Liver (tissue), 8 donors: ENCODE measurements at regions not wholly inside any gene's neighbourhood (a gene's known extent, or its start where the extent isn't known, plus 50 kb on each side); places are given as distances from the start of the nearest gene placed in this dataset.

Experiments used
- DNase-seq: peaks from one replicate; pipeline ENCODE4 v3.0.0-alpha.2; 2017; ENCODE audit warnings: low spot score
- H3K27ac ChIP-seq, 2 donors: one replicate each; pipeline ENCODE4 v1.7.0; 2013; ENCODE audit warnings: inconsistent platforms in 2 of 2, low read length in 2 of 2, control low read depth in 1 of 2, low read depth in 1 of 2, mild to moderate bottlenecking in 1 of 2
- H3K27me3 ChIP-seq, 4 donors: one replicate each; pipeline versions ENCODE4 v1.6.1 to v1.7.0; 2013; ENCODE audit warnings: low read length in 3 of 4, inconsistent platforms in 1 of 4, mild to moderate bottlenecking in 1 of 4, moderate library complexity in 1 of 4; ENCODE audit not compliant: control insufficient read depth in 4 of 4, insufficient read depth in 4 of 4
- H3K36me3 ChIP-seq, 4 donors: one replicate each; pipeline versions ENCODE4 v1.6.1 to v1.7.0; 2013; ENCODE audit warnings: low read length in 3 of 4, mild to moderate bottlenecking in 3 of 4, low read depth in 1 of 4, moderate library complexity in 1 of 4; ENCODE audit not compliant: control insufficient read depth in 4 of 4, insufficient read depth in 3 of 4
- H3K4me1 ChIP-seq, 4 donors: one replicate each; pipeline versions ENCODE4 v1.6.1 to v1.7.0; 2013; ENCODE audit warnings: low read length in 3 of 4, mild to moderate bottlenecking in 3 of 4, moderate library complexity in 1 of 4; ENCODE audit not compliant: control insufficient read depth in 4 of 4, insufficient read depth in 4 of 4
- H3K4me3 ChIP-seq, 3 donors: one replicate each; pipeline versions ENCODE4 v1.6.1 to v1.7.0; 2013; ENCODE audit warnings: low read length in 3 of 3, control low read depth in 1 of 3, low read depth in 1 of 3, mild to moderate bottlenecking in 1 of 3
- H3K9ac ChIP-seq, 2 donors: one replicate each; pipeline ENCODE4 v1.7.0; 2013; ENCODE audit warnings: low read length in 2 of 2, mild to moderate bottlenecking in 2 of 2, moderate library complexity in 2 of 2, control low read depth in 1 of 2, low read depth in 1 of 2
- H3K9me3 ChIP-seq, 4 donors: one replicate each; pipeline versions ENCODE4 v1.6.1 to v1.7.0; 2013; ENCODE audit warnings: low read length in 3 of 4; ENCODE audit not compliant: control insufficient read depth in 4 of 4
- ATF3 ChIP-seq: IDR thresholded peaks from 2 replicates; pipeline ENCODE4 v1.6.1; 2016; ENCODE audit warnings: antibody characterized with exemption
- CTCF ChIP-seq: fragments of 150-350 bp; IDR thresholded peaks from 2 replicates; pipeline ENCODE4 v1.5.1; 2017; ENCODE audit warnings: improper control_type of control experiment, low read depth, low read length; ENCODE audit not compliant: missing input control
- EGR1 ChIP-seq, 2 donors: IDR thresholded peaks; 2 replicates each; pipeline ENCODE4 v1.6.1; 2016 to 2018; ENCODE audit warnings: antibody characterized with exemption in 2 of 2, low read depth in 2 of 2
- FOXA2 ChIP-seq: IDR thresholded peaks from 2 replicates; pipeline ENCODE4 v1.6.1; 2016; ENCODE audit warnings: antibody characterized with exemption
- GABPA ChIP-seq, 2 donors: IDR thresholded peaks in 1 of 2; conservative IDR thresholded peaks in 1 of 2; 2 replicates each; pipeline ENCODE4 v1.6.1; 2016; ENCODE audit warnings: antibody characterized with exemption in 2 of 2, mild to moderate bottlenecking in 1 of 2, moderate library complexity in 1 of 2
- HNF4A ChIP-seq, 2 donors: conservative IDR thresholded peaks; 2 replicates each; pipeline ENCODE4 v1.6.1; 2016; ENCODE audit warnings: antibody characterized with exemption in 2 of 2, mild to moderate bottlenecking in 2 of 2
- HNF4G ChIP-seq: IDR thresholded peaks from 2 replicates; pipeline ENCODE4 v1.6.1; 2016; ENCODE audit warnings: antibody characterized with exemption
- JUND ChIP-seq, 2 donors: IDR thresholded peaks; 2 replicates each; pipeline ENCODE4 v1.6.1; 2016; ENCODE audit warnings: antibody characterized with exemption in 2 of 2
- MAX ChIP-seq: IDR thresholded peaks from 2 replicates; pipeline ENCODE4 v1.6.1; 2016; ENCODE audit warnings: antibody characterized with exemption
- NR2F2 ChIP-seq: IDR thresholded peaks from 2 replicates; pipeline ENCODE4 v1.6.1; 2016; ENCODE audit warnings: antibody characterized with exemption
- RAD21 ChIP-seq, 2 donors: IDR thresholded peaks; 2 replicates each; pipeline ENCODE4 v1.6.1; 2016; ENCODE audit warnings: antibody characterized with exemption in 2 of 2, mild to moderate bottlenecking in 2 of 2
- REST ChIP-seq: IDR thresholded peaks from 2 replicates; pipeline ENCODE4 v1.6.1; 2016; ENCODE audit warnings: antibody characterized with exemption, mild to moderate bottlenecking
- RXRA ChIP-seq, 2 donors: IDR thresholded peaks; 2 replicates each; pipeline ENCODE4 v1.6.1; 2017 to 2018; ENCODE audit warnings: antibody characterized with exemption in 2 of 2, mild to moderate bottlenecking in 1 of 2
- SP1 ChIP-seq: IDR thresholded peaks from 2 replicates; pipeline ENCODE4 v1.6.1; 2018; ENCODE audit warnings: antibody characterized with exemption, mild to moderate bottlenecking
- TAF1 ChIP-seq: conservative IDR thresholded peaks from 2 replicates; pipeline ENCODE4 v1.6.1; 2016; ENCODE audit warnings: antibody characterized with exemption, mild to moderate bottlenecking
- YY1 ChIP-seq: IDR thresholded peaks from 2 replicates; pipeline ENCODE4 v1.6.1; 2016; ENCODE audit warnings: antibody characterized with exemption, mild to moderate bottlenecking
- ZBTB33 ChIP-seq: IDR thresholded peaks from 2 replicates; pipeline ENCODE4 v1.6.1; 2016; ENCODE audit warnings: antibody characterized with exemption
- WGBS: extraction: QIAGEN DNeasy Blood & Tissue Kit; methylation state at CpG from one replicate; pipeline ENCODE4 v1.1.7; 2013; 5-methylcytosine and 5-hydroxymethylcytosine counted together
- donor health status: healthy.
- donor health status: healthy.
- donor health status: healthy.
- donor health status: healthy.
- donor health status: healthy.

- TF ChIP-seq ZBTB33 (peak; percentile 90), NR2F2 (peak; percentile 86)
Measured at GRCh38 chr2:71882949-71883472, 264.7 kb downstream of the CYP26B1 start (continued).

- no peaks in the 10 kb centered on the region for H3K27me3 ChIP-seq
- no peak overlapping the region for H3K4me3 ChIP-seq
- 77% methylated on average over 8 of the region's 8 CpGs for WGBS
- TF ChIP-seq TAF1 (no peak), ZBTB33 (no peak), HNF4A (conservative IDR thresholded peaks at IDR 0.05) (no peak), GABPA (IDR thresholded peaks at IDR 0.05 in 1 of 2, conservative IDR thresholded peaks at IDR 0.05 in 1 of 2) (no peak), NR2F2 (no peak), ATF3 (no peak), JUND (IDR thresholded peaks at IDR 0.05) (no peak), EGR1 (IDR thresholded peaks at IDR 0.05; ENCODE audit: low read depth in 2 of 2) (no peak), CTCF (no peak), RAD21 (IDR thresholded peaks at IDR 0.05) (no peak), HNF4G (no peak), FOXA2 (no peak), REST (no peak), RXRA (IDR thresholded peaks at IDR 0.05) (no peak), SP1 (no peak), YY1 (no peak), MAX (no peak)
- peak; percentile 45 for DNase-seq
- peaks cover 0 to 10% (median 3%) of the 10 kb centered on the region in 4 donors for H3K4me1 ChIP-seq
- no peak overlapping the region for H3K9ac ChIP-seq
- no peaks in the 10 kb centered on the region for H3K9me3 ChIP-seq
- H3K27ac ChIP-seq = no peak overlapping the region
- no peaks in the 10 kb centered on the region for H3K36me3 ChIP-seq
Measured at GRCh38 chr2:71882236-71882946, 265.3 kb downstream of the CYP26B1 start.
